ENCODE measurements at regions not wholly inside any gene's neighbourhood (a gene's known extent, or its start where the extent isn't known, plus 50 kb on each side); places are given as distances from the start of the nearest gene placed in this dataset.
"Not testable (repeated sequence)": the region's sequence is repeated elsewhere in the genome, so short reads cannot be mapped to it uniquely, and the experiment has no call there.

- DNase-seq (ENCODE audit: low spot score): no peak
Observed at GRCh38 chr7:67901808-67902480, 905.3 kb downstream of the TYW1 start.

GRCh38 chr7:67907792-67908191 lies 911.2 kb downstream of the TYW1 start:
- no peak for DNase-seq (ENCODE audit: low spot score)

GRCh38 chr7:67912437-67912836 lies 915.8 kb downstream of the TYW1 start:
- DNase-seq (ENCODE audit: low spot score): no peak

- no peak for DNase-seq (ENCODE audit: low spot score)
Observed at GRCh38 chr7:67913604-67914003, 917.0 kb downstream of the TYW1 start.

GRCh38 chr7:67916111-67916510 lies 919.5 kb downstream of the TYW1 start:
- not testable (repeated sequence) for DNase-seq (ENCODE audit: low spot score)

GRCh38 chr7:67916571-67917436 lies 920.2 kb downstream of the TYW1 start:
- no peak for DNase-seq (ENCODE audit: low spot score)

- DNase-seq (ENCODE audit: low spot score): no peak
Observed at GRCh38 chr7:67917437-67917755, 920.8 kb downstream of the TYW1 start.

- DNase-seq (ENCODE audit: low spot score): no peak
Observed at GRCh38 chr7:67918158-67918557, 921.5 kb downstream of the TYW1 start.

GRCh38 chr7:67923286-67923685 lies 926.7 kb downstream of the TYW1 start:
- DNase-seq (ENCODE audit: low spot score): no peak

- DNase-seq (ENCODE audit: low spot score): no peak
Observed at GRCh38 chr7:67928141-67928540, 931.5 kb downstream of the TYW1 start.

GRCh38 chr7:67936447-67936846 lies 939.8 kb downstream of the TYW1 start:
- DNase-seq (ENCODE audit: low spot score): not testable (repeated sequence)

- DNase-seq (ENCODE audit: low spot score): no peak
Observed at GRCh38 chr7:67940400-67940799, 943.8 kb downstream of the TYW1 start.

GRCh38 chr7:67947191-67947590 lies 950.6 kb downstream of the TYW1 start:
- no peak for DNase-seq (ENCODE audit: low spot score)

- DNase-seq (ENCODE audit: low spot score): no peak
Observed at GRCh38 chr7:67947646-67948045, 951.0 kb downstream of the TYW1 start.

- DNase-seq (ENCODE audit: low spot score): no peak
Observed at GRCh38 chr7:67950321-67951083, 953.9 kb downstream of the TYW1 start.

- no peak for DNase-seq (ENCODE audit: low spot score)
Observed at GRCh38 chr7:67955061-67955460, 958.4 kb downstream of the TYW1 start.

- DNase-seq (ENCODE audit: low spot score): no peak
Observed at GRCh38 chr7:67962863-67963262, 966.2 kb downstream of the TYW1 start.

GRCh38 chr7:67976490-67976889 lies 979.9 kb downstream of the TYW1 start:
- DNase-seq (ENCODE audit: low spot score): no peak

GRCh38 chr7:67983486-67983885 lies 986.9 kb downstream of the TYW1 start:
- DNase-seq (ENCODE audit: low spot score): no peak

- DNase-seq (ENCODE audit: low spot score): no peak
Observed at GRCh38 chr7:67984326-67984725, 987.7 kb downstream of the TYW1 start.

GRCh38 chr7:67989142-67989541 lies 992.5 kb downstream of the TYW1 start:
- no peak for DNase-seq (ENCODE audit: low spot score)

GRCh38 chr7:67990003-67990402 lies 993.4 kb downstream of the TYW1 start:
- DNase-seq (ENCODE audit: low spot score): no peak

- no peak for DNase-seq (ENCODE audit: low spot score)
Observed at GRCh38 chr7:67990716-67991115, 994.1 kb downstream of the TYW1 start.

All from ureter (tissue), 1 donor.